ENCODE measurements at regions not wholly inside any gene's neighbourhood (a gene's known extent, or its start where the extent isn't known, plus 50 kb on each side); places are given as distances from the start of the nearest gene placed in this dataset.

GRCh38 chr2:189291460-189291859 is 111.9 kb upstream of the COL5A2 start:
- Histone ChIP-seq H3K79me2 (replicated peaks; ENCODE audit: insufficient read depth) (no peaks in the 10 kb centered on the region), H3K36me3 (ENCODE audit: insufficient read depth) (no peaks in the 10 kb centered on the region), H3K27ac (ENCODE audit: low read depth) (no peak overlapping the region), H3K9me2 (ENCODE audit: insufficient read depth) (no peaks in the 10 kb centered on the region), H3K27me3 (ENCODE audit: insufficient read depth) (no peaks in the 10 kb centered on the region), H4K20me1 (replicated peaks; ENCODE audit: insufficient read depth) (no peaks in the 10 kb centered on the region), H3F3A (replicated peaks; ENCODE audit: low read depth) (no peaks in the 10 kb centered on the region), H3K4me2 (no peak overlapping the region), H3K4me1 (ENCODE audit: insufficient read depth) (no peaks in the 10 kb centered on the region), H3K4me3 (no peak overlapping the region), H2AFZ (no peak overlapping the region)
- no peak overlapping the region for H3K27ac Mint-ChIP-seq
- TF ChIP-seq POLR2AphosphoS5 (IDR thresholded peaks at IDR 0.05; ENCODE audit: low read depth) (no peak), ZNF462 (CRISPR knock-in tag; IDR thresholded peaks at IDR 0.05) (no peak), EZH2phosphoT487 (IDR thresholded peaks at IDR 0.05; ENCODE audit: unreplicated experiment) (no peak), ETS1 (IDR thresholded peaks at IDR 0.05) (no peak), NANOG (IDR thresholded peaks at IDR 0.05; ENCODE audit: borderline replicate concordance) (no peak), JUNB (IDR thresholded peaks at IDR 0.05; ENCODE audit: unreplicated experiment) (no peak), ZNF114 (CRISPR knock-in tag; IDR thresholded peaks at IDR 0.05) (no peak), CTCF (conservative IDR thresholded peaks at IDR 0.05; ENCODE audit: low read depth in 2 of 2) (no peak), STAT1 (IDR thresholded peaks at IDR 0.05; ENCODE audit: unreplicated experiment) (no peak)
- peaks cover 9% of the 10 kb centered on the region; the same call in 2 of the 3 replicates for H3K4me1 Mint-ChIP-seq
- ATAC-seq (no peak), DNase-seq (ENCODE audit: low spot score) (no peak)
- H3K36me3 Mint-ChIP-seq (ENCODE audit: low read depth) = no peaks in the 10 kb centered on the region
- H3K4me3 Mint-ChIP-seq = no peak overlapping the region
- peaks cover 3% of the 10 kb centered on the region for H3K27me3 Mint-ChIP-seq (ENCODE audit: insufficient read depth, low read depth, poor library complexity)
- H3K9me3 Mint-ChIP-seq = no peaks in the 10 kb centered on the region

All from GM23338 (cell line).